Endothelial cell of umbilical vein (primary cell): ENCODE measurements at regions not wholly inside any gene's neighbourhood (a gene's known extent, or its start where the extent isn't known, plus 50 kb on each side); places are given as distances from the start of the nearest gene placed in this dataset.

Experiments used
- BruUV-seq: library from RNA; stranded (reverse); fragments of 400-500 nt; replicated peaks from 2 replicates; lab custom pipeline; 2021; lab: Mats Ljungman, UMichigan
- CTCF ChIA-PET: fragments of 300-600, 350-600 bp; sonication (Branson Sonifier 250); formaldehyde crosslinking; loops from one replicate; lab custom pipeline; 2021; ENCODE audit warnings: antibody characterized with exemption, inconsistent platforms; lab: Charles Lee
- POLR2A ChIA-PET: fragments of 300-600, 350-600 bp; sonication (Branson Sonifier 250); formaldehyde crosslinking; loops from one replicate; lab custom pipeline; 2021; ENCODE audit warnings: antibody characterized with exemption, inconsistent platforms; lab: Charles Lee
- DNase-seq: peaks from one replicate; pipeline ENCODE4 v3.0.0-alpha.2; 2011; ENCODE audit warnings: low read depth, low spot score
- FAIRE-seq: peaks from 2 replicates; lab custom pipeline; 2011; peaks lifted over from hg19 to GRCh38; lab: Jason Lieb, UNC
- H2AFZ ChIP-seq: 2 replicates; pipeline ENCODE4 v1.6.0; 2012; ENCODE audit warnings: low read depth, low read length, control low read depth, inconsistent platforms
- H3K27ac ChIP-seq: 2 replicates; pipeline ENCODE4 v1.5.1; 2011; ENCODE audit warnings: low read depth, mild to moderate bottlenecking, control low read depth, low read length, moderate library complexity; ENCODE audit not compliant: insufficient read depth
- H3K27me3 ChIP-seq, 2 experiments: 2 replicates each; pipeline versions ENCODE4 v1.6.0 to v1.6.1; 2011; ENCODE audit warnings: low read length in 2 of 2, mixed read lengths in 1 of 2; ENCODE audit not compliant: control insufficient read depth in 2 of 2, insufficient read depth in 2 of 2
- H3K36me3 ChIP-seq, 2 experiments: 2 replicates in 1 of 2; 3 replicates in 1 of 2; pipeline ENCODE4 v1.5.1; 2011; ENCODE audit warnings: low read length in 2 of 2, mild to moderate bottlenecking in 1 of 2, moderate library complexity in 1 of 2; ENCODE audit not compliant: control insufficient read depth in 2 of 2, insufficient read depth in 2 of 2; ENCODE audit errors: extremely low read depth in 1 of 2
- H3K4me1 ChIP-seq: 3 replicates; pipeline ENCODE4 v1.5.1; 2011; ENCODE audit warnings: mild to moderate bottlenecking, low read length; ENCODE audit not compliant: control insufficient read depth, insufficient read depth; ENCODE audit errors: extremely low read depth
- H3K4me2 ChIP-seq: 2 replicates; pipeline ENCODE4 v1.6.1; 2011; ENCODE audit warnings: low read length, control low read depth, mixed read lengths; ENCODE audit not compliant: insufficient read depth
- H3K4me3 ChIP-seq, 3 experiments: fragments of 200-600 bp in 1 of 3; sonication (generic), shearing (Covaris generic) in 1 of 3; replicated peaks in 1 of 3; 2 replicates each; pipeline ENCODE4 v1.5.1; 2011 to 2016; ENCODE audit warnings: control low read depth in 3 of 3, low read length in 3 of 3, mild to moderate bottlenecking in 2 of 3, inconsistent platforms in 1 of 3, low read depth in 1 of 3, moderate library complexity in 1 of 3; ENCODE audit not compliant: insufficient read depth in 1 of 3
- H3K79me2 ChIP-seq: 2 replicates; pipeline ENCODE4 v1.6.0; 2012; ENCODE audit warnings: low read length, inconsistent platforms; ENCODE audit not compliant: control insufficient read depth, insufficient read depth
- H3K9ac ChIP-seq: replicated peaks from 2 replicates; pipeline ENCODE3; 2011; ENCODE audit warnings: low read length, control low read depth; ENCODE audit not compliant: insufficient read depth; ENCODE audit errors: extremely low read depth
- H3K9me1 ChIP-seq: replicated peaks from 3 replicates; pipeline ENCODE4 v1.6.0; 2011; ENCODE audit warnings: mild to moderate bottlenecking, low read length; ENCODE audit not compliant: control insufficient read depth, insufficient read depth; ENCODE audit errors: extremely low read depth
- H3K9me3 ChIP-seq: replicated peaks from 2 replicates; pipeline ENCODE4 v1.5.1; 2012; ENCODE audit warnings: low read length, inconsistent platforms; ENCODE audit not compliant: control insufficient read depth, insufficient read depth
- H4K20me1 ChIP-seq: replicated peaks from 2 replicates; pipeline ENCODE3; 2011; ENCODE audit warnings: mild to moderate bottlenecking, low read length; ENCODE audit not compliant: control insufficient read depth, insufficient read depth; ENCODE audit errors: extremely low read depth
- EZH2 ChIP-seq: IDR thresholded peaks from 2 replicates; pipeline ENCODE4 v1.6.1; 2012; ENCODE audit warnings: borderline replicate concordance, low read depth, mild to moderate bottlenecking, moderate library complexity, low read length, inconsistent platforms; ENCODE audit not compliant: severe bottlenecking
- FOS ChIP-seq: IDR thresholded peaks from 2 replicates; pipeline ENCODE4 v1.6.1; 2011; ENCODE audit warnings: mild to moderate bottlenecking, low read length, moderate library complexity, borderline replicate concordance; ENCODE audit not compliant: insufficient read depth
- GATA2 ChIP-seq: IDR thresholded peaks from 2 replicates; pipeline ENCODE4 v1.7.0; 2011; ENCODE audit warnings: low read depth, mild to moderate bottlenecking, moderate library complexity, mixed read lengths, low read length; ENCODE audit not compliant: insufficient read length, insufficient read depth
- JUN ChIP-seq: IDR thresholded peaks from 2 replicates; pipeline ENCODE4 v1.6.1; 2011; ENCODE audit warnings: borderline replicate concordance, low read depth; ENCODE audit not compliant: insufficient read length, insufficient read depth
- MYC ChIP-seq: IDR thresholded peaks from one replicate; pipeline ENCODE4 v1.6.1; 2011; ENCODE audit warnings: mild to moderate bottlenecking, low read depth, low read length
- POLR2A ChIP-seq: IDR thresholded peaks from 2 replicates; pipeline ENCODE4 v1.6.1; 2012; ENCODE audit warnings: low read depth, mild to moderate bottlenecking, control low read depth, low read length
- POLR2AphosphoS5 ChIP-seq: IDR thresholded peaks from 2 replicates; pipeline ENCODE4 v1.6.1; 2012; ENCODE audit warnings: low read depth, mild to moderate bottlenecking, control low read depth, low read length, moderate library complexity; ENCODE audit not compliant: insufficient read depth
- dilution Hi-C: fragments of 300-500 bp; cut with MboI; formaldehyde crosslinking; loops from one replicate; pipeline ENCODE4 v1.15.0; 2019; ENCODE audit warnings: low sequenced_read_pairs; ENCODE audit not compliant: extremely low pct_ligation_motif_present
- intact Hi-C: fragments of 100-400 bp; cut with micrococcal nuclease; formaldehyde crosslinking; loops from one replicate; pipeline ENCODE4 v1.10.0; 2022
- TF ChIP-seq, protein P1 (sequence below), 2 donors: IDR thresholded peaks; 1 replicate in 1 of 2; 2 replicates in 1 of 2; pipeline ENCODE4 v1.5.1; 2011; ENCODE audit warnings: low read length in 2 of 2, mild to moderate bottlenecking in 2 of 2, moderate library complexity in 2 of 2, control low read depth in 1 of 2, inconsistent platforms in 1 of 2, low read depth in 1 of 2; ENCODE audit not compliant: insufficient read depth in 1 of 2; ENCODE audit errors: extremely low read depth in 1 of 2
- TF ChIP-seq, protein P2 (sequence below): IDR thresholded peaks from 2 replicates; pipeline ENCODE4 v1.6.1; 2011; ENCODE audit not compliant: insufficient read depth, insufficient read length

DNA sequence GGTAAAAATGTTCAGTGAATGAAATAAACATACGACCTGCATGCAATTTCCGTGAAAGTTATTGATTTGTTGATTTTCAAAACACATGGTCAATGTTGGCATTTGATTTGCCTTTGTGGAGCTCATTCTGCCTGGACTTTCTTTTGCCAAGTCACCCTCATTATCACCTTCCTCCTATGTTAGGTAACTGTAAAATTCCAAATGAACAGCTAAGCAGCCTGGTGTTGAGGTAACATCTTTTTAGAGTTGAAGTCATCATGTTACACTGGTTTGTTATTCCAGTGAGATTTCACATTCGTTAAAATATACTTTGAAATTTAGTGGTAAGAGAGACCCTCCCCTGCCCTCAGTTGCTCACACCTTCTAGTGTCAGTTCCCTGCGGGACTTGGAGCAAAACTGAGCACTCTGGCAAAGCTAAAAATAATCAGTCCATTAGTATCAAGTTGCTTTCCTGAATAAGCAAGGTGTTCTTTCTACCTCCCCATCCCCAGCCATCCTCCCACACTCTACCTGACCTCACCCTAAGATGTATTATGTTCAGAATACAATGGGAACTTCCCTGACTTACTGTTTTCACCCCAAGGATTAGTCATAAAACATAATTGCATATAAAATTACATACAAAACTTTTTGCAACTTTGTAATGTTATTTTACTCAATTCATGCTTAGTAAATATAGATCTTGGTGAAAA lies 283.3 kb upstream of the SEMA3A start:
- no peak overlapping the region for H3K4me3 ChIP-seq
- ChIA-PET CTCF (no interaction called here), POLR2A (no interaction called here)
- DNase-seq, result no peak
- H3K27ac ChIP-seq, result no peak overlapping the region
- no peaks in the 10 kb centered on the region for H3K27me3 ChIP-seq
- no peak overlapping the region for H3K4me2 ChIP-seq
- intact Hi-C loops (no loop called here), dilution Hi-C loops (no loop called here)
- H3K9ac ChIP-seq, result no peak overlapping the region
- no TSS peak for BruUV-seq
- H3K79me2 ChIP-seq, result no peaks in the 10 kb centered on the region
- H4K20me1 ChIP-seq, result no peaks in the 10 kb centered on the region
- H2AFZ ChIP-seq, result no peak overlapping the region
- no peaks in the 10 kb centered on the region for H3K9me3 ChIP-seq
- H3K36me3 ChIP-seq, result no peaks in the 10 kb centered on the region
- no peaks in the 10 kb centered on the region for H3K9me1 ChIP-seq
- no peak for TF ChIP-seq POLR2AphosphoS5
- no peak for TF ChIP-seq POLR2A
- TF ChIP-seq, protein P1, sequence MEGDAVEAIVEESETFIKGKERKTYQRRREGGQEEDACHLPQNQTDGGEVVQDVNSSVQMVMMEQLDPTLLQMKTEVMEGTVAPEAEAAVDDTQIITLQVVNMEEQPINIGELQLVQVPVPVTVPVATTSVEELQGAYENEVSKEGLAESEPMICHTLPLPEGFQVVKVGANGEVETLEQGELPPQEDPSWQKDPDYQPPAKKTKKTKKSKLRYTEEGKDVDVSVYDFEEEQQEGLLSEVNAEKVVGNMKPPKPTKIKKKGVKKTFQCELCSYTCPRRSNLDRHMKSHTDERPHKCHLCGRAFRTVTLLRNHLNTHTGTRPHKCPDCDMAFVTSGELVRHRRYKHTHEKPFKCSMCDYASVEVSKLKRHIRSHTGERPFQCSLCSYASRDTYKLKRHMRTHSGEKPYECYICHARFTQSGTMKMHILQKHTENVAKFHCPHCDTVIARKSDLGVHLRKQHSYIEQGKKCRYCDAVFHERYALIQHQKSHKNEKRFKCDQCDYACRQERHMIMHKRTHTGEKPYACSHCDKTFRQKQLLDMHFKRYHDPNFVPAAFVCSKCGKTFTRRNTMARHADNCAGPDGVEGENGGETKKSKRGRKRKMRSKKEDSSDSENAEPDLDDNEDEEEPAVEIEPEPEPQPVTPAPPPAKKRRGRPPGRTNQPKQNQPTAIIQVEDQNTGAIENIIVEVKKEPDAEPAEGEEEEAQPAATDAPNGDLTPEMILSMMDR (IDR thresholded peaks at IDR 0.05; ENCODE audit: extremely low read depth in 1 of 2, insufficient read depth in 1 of 2, low read depth in 1 of 2, low read length in 2 of 2), result no peak
- TF ChIP-seq FOS, result no peak
- no peak for TF ChIP-seq MYC
- TF ChIP-seq, protein P2, sequence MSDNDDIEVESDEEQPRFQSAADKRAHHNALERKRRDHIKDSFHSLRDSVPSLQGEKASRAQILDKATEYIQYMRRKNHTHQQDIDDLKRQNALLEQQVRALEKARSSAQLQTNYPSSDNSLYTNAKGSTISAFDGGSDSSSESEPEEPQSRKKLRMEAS, result no peak
- TF ChIP-seq EZH2, result no peak
- TF ChIP-seq JUN, result no peak
- TF ChIP-seq GATA2, result no peak
- H3K4me1 ChIP-seq, result no peaks in the 10 kb centered on the region
- no peak for FAIRE-seq
